Left lobe of liver (tissue), 2 donors: ENCODE measurements at regions not wholly inside any gene's neighbourhood (a gene's known extent, or its start where the extent isn't known, plus 50 kb on each side); places are given as distances from the start of the nearest gene placed in this dataset.

Source experiments
- ATAC-seq: fragments of 200-7000 bp; cut with Tn5 transposase; one replicate; pipeline ENCODE4 v1.9.1; 2020; ENCODE audit warnings: mild to moderate bottlenecking, moderate library complexity
- DNase-seq: peaks from one replicate; pipeline ENCODE4 v3.0.0-alpha.2; 2020; ENCODE audit warnings: low spot score
- donor health status: DM: no; HTN: no; CAD: no; lungs with moderate emphysema.
- donor health status: DM: no; HTN: yes; CAD: no.

DNA sequence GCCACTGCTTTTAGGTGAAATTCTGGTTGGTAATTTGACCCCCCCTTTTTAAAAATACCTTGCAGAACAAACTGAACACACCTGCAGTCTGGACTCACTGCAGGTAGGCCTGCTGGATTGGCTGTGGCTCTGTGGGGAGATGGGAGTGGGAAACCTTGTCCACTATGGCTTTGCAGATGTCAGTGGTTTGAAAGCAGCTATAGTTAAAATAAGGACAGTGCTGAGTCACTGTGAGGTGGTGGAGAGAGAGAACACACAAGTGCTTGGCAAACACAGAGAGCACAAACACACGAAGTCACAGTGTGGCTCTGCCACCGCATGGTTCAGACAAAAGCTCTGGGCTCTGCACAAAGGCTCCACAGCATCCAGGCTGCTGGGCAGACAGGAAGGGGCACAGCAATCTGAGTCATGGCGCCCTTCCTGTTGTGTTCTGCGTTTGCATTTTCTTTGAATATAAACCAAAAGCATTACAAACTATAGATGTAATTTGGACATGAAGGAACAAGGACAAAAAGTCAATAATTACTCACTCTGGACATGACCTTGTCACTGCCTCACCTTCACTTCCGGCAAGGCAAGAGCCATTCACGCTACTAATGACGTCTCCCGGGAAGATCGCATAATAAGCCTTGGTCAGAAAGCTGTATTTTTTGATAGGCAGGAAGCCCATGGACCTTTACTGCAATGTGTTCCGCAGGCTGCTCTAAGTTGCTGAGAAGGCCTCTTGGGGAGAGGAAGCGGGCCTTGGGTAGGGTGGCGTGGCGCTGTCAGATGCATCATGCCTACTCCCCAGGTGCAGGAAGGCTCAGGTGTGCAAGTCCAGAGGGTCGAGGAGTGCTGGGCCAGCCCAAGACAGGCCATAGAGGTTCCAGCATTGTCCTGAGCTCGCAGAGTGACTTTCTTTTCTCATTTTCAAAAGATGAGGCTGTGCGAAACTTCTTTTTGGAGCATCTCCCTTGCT lies 60.1 kb upstream of the MED9 start:
- peak; percentile 77 for ATAC-seq

DNA sequence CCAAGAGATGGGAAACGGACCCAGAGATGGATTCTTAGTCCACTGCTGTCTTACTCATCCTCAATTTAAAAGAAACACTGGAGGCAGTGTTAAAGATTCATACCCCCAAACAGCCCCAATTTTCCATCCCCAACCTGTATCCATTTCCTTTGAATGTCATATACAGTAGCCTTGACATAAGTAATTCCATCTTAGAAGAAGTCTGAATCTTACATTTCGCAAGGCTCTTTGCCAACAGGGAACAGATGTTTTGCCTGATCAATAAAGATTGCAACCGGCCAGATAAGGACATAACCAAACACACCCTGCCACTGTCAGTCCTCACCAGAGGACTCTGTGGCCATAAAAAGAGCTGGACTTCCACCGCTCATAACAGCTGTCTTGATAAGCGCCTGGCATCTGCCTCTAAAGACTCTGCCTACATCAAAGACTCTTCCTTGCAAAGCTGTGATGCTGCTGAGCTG lies 59.0 kb upstream of the MED9 start:
- no peak for DNase-seq
- ATAC-seq = peak; percentile 49

More for the DNA sequence above, 60.1 kb upstream of the MED9 start:
- no peak for DNase-seq

DNA sequence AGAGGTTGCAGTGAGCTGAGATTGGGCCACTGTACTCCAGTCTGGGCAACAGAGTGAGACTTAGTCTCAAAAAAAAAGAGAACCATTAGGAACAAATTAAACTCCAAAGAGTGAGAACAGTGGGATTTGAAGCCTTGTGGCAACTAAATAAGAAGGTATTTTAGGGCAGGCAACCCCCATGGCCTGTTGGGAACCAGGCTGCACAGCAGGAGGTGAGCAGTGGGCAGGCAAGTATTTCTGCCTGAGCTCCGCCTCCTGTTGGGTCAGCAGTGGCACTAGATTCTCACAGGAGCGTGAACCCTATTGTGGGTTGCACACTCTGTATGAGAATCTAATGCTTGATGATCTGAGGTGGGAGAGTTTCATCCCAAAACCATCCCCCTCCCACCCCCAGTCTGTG lies 57.6 kb upstream of the MED9 start:
- no peak for ATAC-seq
- DNase-seq = no peak

DNA sequence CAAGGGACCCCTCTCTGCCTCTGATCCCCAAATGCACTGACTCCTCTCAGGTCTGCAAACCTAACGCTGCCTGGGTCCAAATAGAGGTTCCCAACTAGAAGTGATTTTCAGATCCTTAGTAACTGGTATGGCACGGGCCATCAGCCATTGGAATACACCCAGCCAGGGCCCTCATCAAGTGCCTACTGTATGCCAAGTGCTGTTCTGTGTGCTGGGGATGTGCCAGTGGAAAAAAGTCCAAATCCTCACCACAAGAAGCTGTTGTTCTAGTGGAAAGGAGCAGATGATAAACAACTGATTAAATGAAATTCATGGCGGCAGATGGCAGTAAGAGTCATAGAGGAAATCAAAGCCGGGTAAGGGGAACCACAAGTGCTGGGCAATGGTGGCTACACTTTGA lies 57.2 kb upstream of the MED9 start:
- ATAC-seq = no peak

DNA sequence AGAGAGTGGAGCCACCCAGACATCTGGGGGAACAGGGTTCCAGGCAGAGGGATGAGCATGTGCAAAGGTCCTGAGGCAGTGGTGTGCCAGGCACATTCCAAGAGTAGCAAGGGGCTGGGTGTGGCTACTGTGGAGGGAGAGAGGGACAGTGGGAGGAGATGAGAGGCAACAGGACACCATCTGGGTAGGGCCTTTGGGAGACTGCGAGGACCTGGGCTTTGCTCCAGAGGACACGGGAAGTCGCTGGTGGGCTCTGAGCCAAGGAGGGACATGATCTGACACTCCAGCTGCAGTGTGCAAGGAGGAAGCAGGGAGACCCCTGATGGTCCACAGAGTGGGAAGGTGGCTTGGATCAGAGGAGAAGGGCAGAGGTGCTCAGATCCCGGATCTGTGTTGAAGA lies 56.7 kb upstream of the MED9 start:
- DNase-seq = no peak
- ATAC-seq = no peak

More for the DNA sequence above, 57.2 kb upstream of the MED9 start:
- DNase-seq = no peak

DNA sequence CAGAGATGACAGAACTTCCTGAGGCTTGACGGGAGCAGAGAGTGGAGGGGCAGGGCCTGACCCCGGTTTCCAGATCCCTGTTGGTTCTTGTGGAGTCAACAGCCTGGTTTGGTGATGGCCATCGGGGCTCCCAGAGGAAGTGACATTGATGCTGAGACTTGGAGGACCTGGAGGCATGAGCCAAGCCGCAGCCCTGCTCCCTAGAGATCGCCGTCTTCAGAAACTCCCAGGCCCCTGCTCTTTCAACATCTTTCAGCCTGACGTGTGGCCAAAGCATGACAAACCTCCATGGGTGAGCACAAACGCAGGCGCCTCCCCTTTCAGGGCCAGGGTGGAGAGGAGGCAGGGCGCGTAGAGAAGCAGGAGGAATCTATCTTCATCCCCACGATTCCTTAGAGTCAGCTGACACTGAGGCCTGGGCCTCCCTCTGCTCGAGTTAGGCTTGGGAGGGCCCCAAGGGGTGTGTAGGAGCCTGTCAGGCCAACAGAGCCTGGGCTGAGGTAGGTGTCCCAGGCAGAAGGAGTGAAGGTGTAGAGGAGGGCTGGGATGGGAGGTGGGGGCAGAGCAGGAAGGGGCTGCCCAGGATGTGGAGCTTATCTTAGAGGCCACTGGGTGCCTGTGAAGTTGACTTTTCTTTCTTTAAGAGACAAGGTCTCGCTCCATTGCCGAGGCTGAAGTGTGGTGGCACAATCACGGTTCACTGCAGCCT lies 56.1 kb upstream of the MED9 start:
- ATAC-seq = no peak
- DNase-seq = no peak

DNA sequence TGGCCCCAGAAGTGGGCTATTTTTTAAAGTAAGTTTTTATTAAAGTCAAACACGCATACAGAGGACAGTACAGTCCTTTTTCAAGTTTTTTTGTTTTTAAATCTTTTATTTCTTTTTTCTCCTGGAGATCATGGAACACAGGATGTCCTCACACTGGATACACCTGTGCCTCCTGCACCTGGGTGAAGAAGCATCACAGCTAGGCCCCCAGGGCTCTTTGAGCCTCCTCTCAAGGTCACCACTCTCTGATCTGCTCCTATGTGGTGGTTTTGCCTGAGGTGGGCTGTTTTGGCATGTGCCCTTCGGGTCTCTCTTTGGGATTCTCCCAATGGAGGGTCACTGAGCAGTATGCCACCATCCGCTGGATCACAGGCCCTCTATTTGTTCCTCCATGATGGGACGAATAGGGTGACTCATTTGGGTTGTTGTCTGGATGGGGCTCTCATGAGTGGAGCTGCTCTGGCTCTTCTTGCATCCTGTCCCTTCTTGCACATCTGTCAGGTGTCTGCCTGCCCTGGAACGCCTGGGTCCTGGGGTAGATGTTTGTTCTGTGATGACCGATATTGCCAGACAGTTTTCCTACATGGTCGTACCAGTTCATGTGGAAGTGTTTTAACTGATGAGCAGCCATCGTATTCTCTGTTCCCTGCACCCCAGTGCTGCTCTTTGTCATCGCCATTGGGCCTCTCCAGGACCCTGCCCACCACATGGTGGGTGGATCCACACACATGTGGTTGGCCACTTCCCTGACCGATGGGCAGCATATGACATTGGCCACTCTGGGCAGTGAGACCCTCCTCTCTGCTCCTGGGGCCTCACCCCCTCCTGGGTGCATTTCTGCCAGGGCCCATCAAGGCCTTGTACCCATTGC lies 55.2 kb upstream of the MED9 start:
- ATAC-seq (no peak), DNase-seq (no peak)

GRCh38 chr17:17422217-17422610 lies 54.6 kb upstream of the MED9 start:
- DNase-seq (no peak), ATAC-seq (no peak)

GRCh38 chr17:17422641-17423040 lies 54.2 kb upstream of the MED9 start:
- no peak for ATAC-seq
- no peak for DNase-seq

DNA sequence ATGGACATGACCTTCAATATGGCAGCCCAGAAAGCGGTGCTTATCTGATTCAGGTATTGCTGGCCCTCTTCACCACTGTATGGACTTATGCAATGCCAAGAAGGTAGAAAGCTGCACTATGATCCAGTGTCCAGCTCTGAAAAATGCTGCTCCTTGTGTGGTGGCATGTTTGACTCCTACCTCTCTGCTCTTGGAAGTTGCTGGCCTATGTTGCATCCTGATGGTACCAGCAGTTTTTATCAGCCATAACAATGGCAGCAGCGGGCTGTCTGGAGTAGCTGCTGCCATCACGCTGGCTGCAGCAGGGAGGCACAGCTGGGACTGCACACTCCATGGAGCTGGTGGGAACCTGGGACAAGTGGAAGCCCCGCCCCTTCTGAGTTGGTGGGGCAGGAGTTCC lies 53.1 kb upstream of the MED9 start:
- ATAC-seq = no peak
- DNase-seq = no peak

- no peak for ATAC-seq
- DNase-seq = no peak
These were observed 52.2 kb upstream of the MED9 start for GRCh38 chr17:17424552-17424951.

DNA sequence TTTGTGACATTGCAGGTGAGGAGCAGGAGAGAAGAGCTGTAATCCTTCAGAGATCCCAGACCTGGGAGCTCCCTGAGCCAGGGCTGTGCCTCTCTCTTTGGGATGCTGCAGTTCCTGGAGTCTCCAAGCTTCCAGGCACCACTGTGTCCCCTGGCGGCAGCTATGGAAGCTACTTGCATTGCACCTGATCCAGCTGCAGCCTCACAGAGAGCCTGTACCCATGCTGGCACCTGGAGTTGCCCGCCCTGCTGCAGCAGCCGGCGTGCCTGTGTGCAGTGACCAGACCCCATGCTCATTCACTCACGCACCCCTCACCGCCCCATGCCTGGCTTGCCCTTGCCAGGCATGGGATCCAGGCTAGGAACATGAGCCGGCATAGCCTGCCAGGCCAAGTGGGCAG lies 51.8 kb upstream of the MED9 start:
- DNase-seq (no peak), ATAC-seq (no peak)

GRCh38 chr17:17425591-17425990 lies 51.2 kb upstream of the MED9 start:
- ATAC-seq (no peak), DNase-seq (no peak)

GRCh38 chr17:17426184-17426583 lies 50.6 kb upstream of the MED9 start:
- ATAC-seq (no peak), DNase-seq (no peak)
